PC-3 (cell line): ENCODE measurements at regions not wholly inside any gene's neighbourhood (a gene's known extent, or its start where the extent isn't known, plus 50 kb on each side); places are given as distances from the start of the nearest gene placed in this dataset.

Source experiments
- ATAC-seq: fragments of 200-7000 bp; cut with Tn5 transposase; 2 replicates; pipeline ENCODE4 v1.9.1; 2020; ENCODE audit warnings: mild to moderate bottlenecking, moderate library complexity
- BruUV-seq: library from RNA; stranded (reverse); fragments of 400-500 nt; replicated peaks from 2 replicates; lab custom pipeline; 2021; lab: Mats Ljungman, UMichigan
- CTCF ChIA-PET: fragments of 300-600 bp; sonication (Branson Sonifier 250); formaldehyde crosslinking; loops from one replicate; lab custom pipeline; 2022; ENCODE audit warnings: antibody characterized with exemption; lab: Charles Lee
- POLR2A ChIA-PET: fragments of 300-600 bp; sonication (Branson Sonifier 250); formaldehyde crosslinking; loops from one replicate; lab custom pipeline; 2022; ENCODE audit warnings: antibody characterized with exemption; ENCODE audit not compliant: unreplicated experiment; lab: Charles Lee
- DNase-seq: peaks from one replicate; pipeline ENCODE4 v3.0.0-alpha.2; 2015
- H2AFZ ChIP-seq: fragments of 300-600 bp; sonication (generic); 2 replicates; pipeline ENCODE4 v1.6.0; 2016; ENCODE audit warnings: antibody characterized with exemption, low read length
- H3F3A ChIP-seq: fragments of 300-600 bp; sonication (generic); one replicate; pipeline ENCODE4 v1.6.0; 2017; ENCODE audit warnings: antibody characterized with exemption, low read length, control low read depth, mild to moderate bottlenecking; ENCODE audit not compliant: unreplicated experiment
- H3K27ac ChIP-seq: fragments of 300-600 bp; sonication (generic); 2 replicates; pipeline ENCODE4 v1.5.1; 2016; ENCODE audit warnings: mild to moderate bottlenecking, low read length
- H3K27me3 ChIP-seq: fragments of 300-600 bp; sonication (generic); 2 replicates; pipeline ENCODE4 v1.6.1; 2016; ENCODE audit warnings: low read length, mixed read lengths
- H3K36me3 ChIP-seq: fragments of 300-600 bp; sonication (generic); 2 replicates; pipeline ENCODE4 v1.6.1; 2016; ENCODE audit warnings: low read depth, mixed run types, low read length, mixed read lengths
- H3K4me1 ChIP-seq: fragments of 300-600 bp; sonication (generic); 2 replicates; pipeline ENCODE4 v1.5.1; 2016; ENCODE audit warnings: low read length; ENCODE audit not compliant: insufficient read depth
- H3K4me2 ChIP-seq: fragments of 300-600 bp; sonication (generic); 2 replicates; pipeline ENCODE4 v1.6.0; 2016; ENCODE audit warnings: low read length
- H3K4me3 ChIP-seq: fragments of 300-600 bp; sonication (generic); 2 replicates; pipeline ENCODE4 v1.5.1; 2016; ENCODE audit warnings: mild to moderate bottlenecking, low read length, mixed read lengths
- H3K79me2 ChIP-seq: fragments of 300-600 bp; sonication (generic); 2 replicates; pipeline ENCODE4 v1.6.1; 2017; ENCODE audit warnings: low read length, mixed read lengths
- H3K9ac ChIP-seq: fragments of 300-600 bp; sonication (generic); 2 replicates; pipeline ENCODE4 v1.6.0; 2016; ENCODE audit warnings: mild to moderate bottlenecking, low read length
- H3K9me2 ChIP-seq: fragments of 300-600 bp; sonication (generic); replicated peaks from 2 replicates; pipeline ENCODE4 v1.6.1; 2016; ENCODE audit warnings: mixed run types, low read length, mixed read lengths
- H3K9me3 ChIP-seq: fragments of 300-600 bp; sonication (generic); 2 replicates; pipeline ENCODE4 v1.6.1; 2016; ENCODE audit warnings: low read length, mixed read lengths
- H4K20me1 ChIP-seq: fragments of 300-600 bp; sonication (generic); 2 replicates; pipeline ENCODE4 v1.6.1; 2016; ENCODE audit warnings: low read length, mixed read lengths
- EZH2 ChIP-seq: fragments of 300-600 bp; sonication (generic); IDR thresholded peaks from one replicate; pipeline ENCODE4 v1.6.1; 2017; ENCODE audit warnings: antibody characterized with exemption, mild to moderate bottlenecking, low read length; ENCODE audit not compliant: unreplicated experiment
- EZH2phosphoT487 ChIP-seq: fragments of 300-600 bp; sonication (generic); IDR thresholded peaks from 2 replicates; pipeline ENCODE4 v1.6.1; 2018; ENCODE audit warnings: mild to moderate bottlenecking, antibody characterized with exemption, low read length, borderline replicate concordance
- intact Hi-C: fragments of 100-400 bp; cut with micrococcal nuclease; formaldehyde crosslinking; loops from 2 replicates; pipeline ENCODE4 v1.9.0; 2023
- TF ChIP-seq, protein P1 (sequence below): fragments of 300-600 bp; sonication (generic); conservative IDR thresholded peaks from 2 replicates; pipeline ENCODE4 v1.5.1; 2017; ENCODE audit warnings: antibody characterized with exemption, low read depth, mild to moderate bottlenecking, low read length

DNA sequence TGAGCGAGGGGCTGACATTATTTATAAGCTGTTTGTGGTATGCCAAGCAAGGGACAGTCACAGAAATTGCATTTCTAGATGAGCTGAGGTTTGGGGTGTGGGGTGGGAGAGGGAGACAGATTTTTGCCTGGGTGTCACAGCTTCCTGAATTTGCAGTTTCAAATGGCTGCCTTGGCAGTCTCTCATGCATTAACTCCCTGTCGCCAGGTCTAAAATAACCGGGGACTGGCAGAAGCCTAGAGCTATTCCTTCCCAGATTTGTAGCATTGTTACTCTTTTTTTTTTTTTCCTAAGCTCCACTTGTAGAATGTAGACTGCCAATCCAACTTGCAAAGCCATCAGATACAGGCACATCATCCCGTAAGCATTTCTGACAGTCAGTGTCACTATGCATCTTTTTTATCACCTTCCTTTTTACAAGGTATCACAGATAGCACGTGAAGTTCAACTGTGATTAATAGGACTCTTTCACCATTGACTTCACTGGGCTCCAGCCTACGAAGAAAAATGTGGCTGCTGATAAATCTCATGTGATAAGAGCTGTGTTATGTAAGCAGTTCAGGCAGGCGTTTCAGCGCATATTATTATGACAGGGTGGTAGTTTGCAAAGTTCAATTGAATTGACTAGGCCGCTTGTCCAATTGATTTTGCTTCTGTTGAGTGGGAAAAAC lies 130.7 kb upstream of the CELF2 start:
- intact Hi-C loops, result no loop called here
- ATAC-seq (no peak), DNase-seq (no peak)
- Histone ChIP-seq H3K4me2 (no peak overlapping the region), H3K4me1 (no peaks in the 10 kb centered on the region), H3K36me3 (no peaks in the 10 kb centered on the region), H3K27ac (no peak overlapping the region), H3F3A (no peaks in the 10 kb centered on the region), H3K79me2 (no peaks in the 10 kb centered on the region), H4K20me1 (no peaks in the 10 kb centered on the region), H3K4me3 (no peak overlapping the region), H3K27me3 (no peaks in the 10 kb centered on the region), H3K9me2 (no peaks in the 10 kb centered on the region), H3K9ac (no peak overlapping the region), H2AFZ (no peak overlapping the region), H3K9me3 (no peaks in the 10 kb centered on the region)
- no TSS peak for BruUV-seq
- TF ChIP-seq, protein P1, sequence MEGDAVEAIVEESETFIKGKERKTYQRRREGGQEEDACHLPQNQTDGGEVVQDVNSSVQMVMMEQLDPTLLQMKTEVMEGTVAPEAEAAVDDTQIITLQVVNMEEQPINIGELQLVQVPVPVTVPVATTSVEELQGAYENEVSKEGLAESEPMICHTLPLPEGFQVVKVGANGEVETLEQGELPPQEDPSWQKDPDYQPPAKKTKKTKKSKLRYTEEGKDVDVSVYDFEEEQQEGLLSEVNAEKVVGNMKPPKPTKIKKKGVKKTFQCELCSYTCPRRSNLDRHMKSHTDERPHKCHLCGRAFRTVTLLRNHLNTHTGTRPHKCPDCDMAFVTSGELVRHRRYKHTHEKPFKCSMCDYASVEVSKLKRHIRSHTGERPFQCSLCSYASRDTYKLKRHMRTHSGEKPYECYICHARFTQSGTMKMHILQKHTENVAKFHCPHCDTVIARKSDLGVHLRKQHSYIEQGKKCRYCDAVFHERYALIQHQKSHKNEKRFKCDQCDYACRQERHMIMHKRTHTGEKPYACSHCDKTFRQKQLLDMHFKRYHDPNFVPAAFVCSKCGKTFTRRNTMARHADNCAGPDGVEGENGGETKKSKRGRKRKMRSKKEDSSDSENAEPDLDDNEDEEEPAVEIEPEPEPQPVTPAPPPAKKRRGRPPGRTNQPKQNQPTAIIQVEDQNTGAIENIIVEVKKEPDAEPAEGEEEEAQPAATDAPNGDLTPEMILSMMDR, result no peak
- TF ChIP-seq EZH2 (no peak), EZH2phosphoT487 (no peak)
- ChIA-PET POLR2A (no interaction called here), CTCF (no interaction called here)

DNA sequence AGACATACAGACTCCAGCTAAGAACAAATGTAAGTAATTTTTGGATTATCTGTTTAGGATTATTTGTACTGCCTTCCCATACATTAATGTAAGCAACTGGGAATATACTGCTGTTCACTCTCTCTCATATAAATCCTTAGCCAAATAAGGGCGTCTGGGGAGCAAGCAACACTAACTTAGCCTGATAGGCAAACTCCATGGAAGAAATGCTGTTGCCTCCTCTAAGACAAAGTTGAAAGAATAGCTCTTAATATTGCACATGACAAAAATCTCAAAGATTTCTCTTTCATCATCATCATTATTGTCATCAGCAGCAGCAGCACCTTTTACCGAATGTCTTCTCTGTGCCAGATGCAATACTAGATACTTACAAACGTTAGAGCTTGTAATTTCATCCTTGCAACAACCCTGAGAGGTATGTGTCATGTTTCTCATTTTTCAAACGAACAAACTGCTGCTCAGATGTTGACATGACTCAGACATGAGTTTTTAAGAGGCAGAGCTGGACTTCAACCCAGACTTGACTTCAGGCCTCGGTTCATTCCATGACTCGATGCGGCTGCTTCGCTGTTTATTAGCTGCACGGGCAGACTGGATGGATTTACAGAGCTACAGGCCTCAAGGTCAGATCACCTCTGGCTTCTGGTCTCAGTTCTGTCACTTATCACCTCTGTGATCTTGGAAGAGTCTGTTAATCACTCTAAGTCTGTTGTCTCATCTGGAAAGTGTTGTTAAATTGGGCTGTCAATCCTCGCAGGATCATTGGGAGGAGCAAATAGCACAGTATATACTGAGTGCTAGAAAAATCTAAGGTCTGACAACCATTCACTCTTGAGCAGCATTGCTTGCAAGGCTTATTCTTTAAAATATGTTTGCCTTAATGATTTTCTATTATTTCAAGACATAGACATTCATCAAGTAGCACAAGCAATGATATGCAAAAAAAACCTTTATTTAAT lies 126.3 kb upstream of the CELF2 start:
- TF ChIP-seq EZH2phosphoT487 (no peak), EZH2 (no peak)
- TF ChIP-seq, protein P1, result no peak
- Histone ChIP-seq H3K27me3 (no peaks in the 10 kb centered on the region), H2AFZ (no peak overlapping the region), H3K36me3 (no peaks in the 10 kb centered on the region), H3K4me3 (no peak overlapping the region), H3K4me2 (no peak overlapping the region), H3K9me2 (no peaks in the 10 kb centered on the region), H3K9me3 (no peaks in the 10 kb centered on the region), H3K4me1 (no peaks in the 10 kb centered on the region), H4K20me1 (no peaks in the 10 kb centered on the region), H3K9ac (no peak overlapping the region), H3K79me2 (no peaks in the 10 kb centered on the region), H3K27ac (no peak overlapping the region), H3F3A (no peaks in the 10 kb centered on the region)
- intact Hi-C loops, result no loop called here
- DNase-seq (no peak), ATAC-seq (no peak)
- ChIA-PET POLR2A (no interaction called here), CTCF (no interaction called here)
- BruUV-seq, result no TSS peak
